KMS-11 (cell line): ENCODE measurements at regions not wholly inside any gene's neighbourhood (a gene's known extent, or its start where the extent isn't known, plus 50 kb on each side); places are given as distances from the start of the nearest gene placed in this dataset.

Experiments used
- H2AFZ ChIP-seq: fragments of 200-600 bp; sonication (generic); 2 replicates; pipeline ENCODE4 v1.6.1; 2016; ENCODE audit warnings: antibody characterized with exemption, mixed run types, low read depth
- H3K27ac ChIP-seq: fragments of 200-600 bp; sonication (generic); 2 replicates; pipeline ENCODE4 v1.6.1; 2016; ENCODE audit warnings: mild to moderate bottlenecking, mixed run types
- H3K27me3 ChIP-seq: fragments of 200-600 bp; sonication (generic); 2 replicates; pipeline ENCODE4 v1.6.1; 2017; ENCODE audit warnings: mild to moderate bottlenecking, low read depth, mixed run types, moderate library complexity; ENCODE audit not compliant: insufficient read depth
- H3K36me3 ChIP-seq: fragments of 200-600 bp; sonication (generic); 2 replicates; pipeline ENCODE4 v1.6.1; 2017; ENCODE audit warnings: mild to moderate bottlenecking, mixed run types; ENCODE audit not compliant: insufficient read depth
- H3K4me1 ChIP-seq: fragments of 200-600 bp; sonication (generic); 2 replicates; pipeline ENCODE4 v1.6.1; 2016; ENCODE audit warnings: mild to moderate bottlenecking, low read depth, mixed run types; ENCODE audit not compliant: poor library complexity, severe bottlenecking
- H3K4me2 ChIP-seq: fragments of 200-600 bp; sonication (generic); 2 replicates; pipeline ENCODE4 v1.7.0; 2016; ENCODE audit warnings: mild to moderate bottlenecking, mixed run types
- H3K4me3 ChIP-seq: fragments of 200-600 bp; sonication (generic); IDR thresholded peaks from 2 replicates; pipeline ENCODE4 v1.6.1; 2017; ENCODE audit warnings: low read depth, low read length, mixed read lengths; ENCODE audit not compliant: insufficient read depth
- H3K79me2 ChIP-seq: fragments of 200-600 bp; sonication (generic); 2 replicates; pipeline ENCODE4 v1.6.1; 2016; ENCODE audit warnings: low read depth, mixed run types; ENCODE audit not compliant: insufficient read depth
- H3K9ac ChIP-seq: fragments of 200-600 bp; sonication (generic); 2 replicates; pipeline ENCODE4 v1.6.1; 2016; ENCODE audit warnings: mild to moderate bottlenecking, mixed run types
- H4K20me1 ChIP-seq: fragments of 200-600 bp; sonication (generic); 2 replicates; pipeline ENCODE4 v1.6.1; 2016; ENCODE audit warnings: mild to moderate bottlenecking, mixed run types; ENCODE audit not compliant: insufficient read depth
- TF ChIP-seq, protein P1 (sequence below): fragments of 200-600 bp; sonication (generic); conservative IDR thresholded peaks from 2 replicates; pipeline ENCODE4 v1.6.1; 2017; ENCODE audit warnings: low read depth, mild to moderate bottlenecking, antibody characterized with exemption, low read length, moderate library complexity, mixed read lengths

DNA sequence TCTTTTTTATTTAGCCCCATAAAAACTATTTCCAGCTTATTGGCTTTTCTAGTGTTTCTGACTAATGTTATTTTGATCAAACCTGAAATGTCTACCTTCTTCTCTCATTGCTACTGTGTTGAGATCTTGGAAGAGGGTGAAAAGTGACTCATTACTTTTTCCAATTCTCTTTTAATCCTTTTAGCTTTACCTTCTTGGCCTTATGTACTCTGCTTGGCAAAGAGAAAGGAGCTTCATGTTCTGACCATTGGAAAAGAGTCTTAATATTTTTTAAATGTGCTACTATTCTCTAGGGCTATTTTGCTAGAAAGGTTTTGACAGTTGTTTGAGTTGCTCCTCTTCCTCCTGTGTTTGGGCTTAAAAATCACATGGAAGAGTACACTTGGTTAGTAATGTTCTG, 97.8 kb upstream of the CHODL start:
- H3K36me3 ChIP-seq: no peaks in the 10 kb centered on the region
- no peak overlapping the region for H3K27ac ChIP-seq
- no peak overlapping the region for H2AFZ ChIP-seq
- no peak overlapping the region for H3K4me3 ChIP-seq
- TF ChIP-seq, protein P1, sequence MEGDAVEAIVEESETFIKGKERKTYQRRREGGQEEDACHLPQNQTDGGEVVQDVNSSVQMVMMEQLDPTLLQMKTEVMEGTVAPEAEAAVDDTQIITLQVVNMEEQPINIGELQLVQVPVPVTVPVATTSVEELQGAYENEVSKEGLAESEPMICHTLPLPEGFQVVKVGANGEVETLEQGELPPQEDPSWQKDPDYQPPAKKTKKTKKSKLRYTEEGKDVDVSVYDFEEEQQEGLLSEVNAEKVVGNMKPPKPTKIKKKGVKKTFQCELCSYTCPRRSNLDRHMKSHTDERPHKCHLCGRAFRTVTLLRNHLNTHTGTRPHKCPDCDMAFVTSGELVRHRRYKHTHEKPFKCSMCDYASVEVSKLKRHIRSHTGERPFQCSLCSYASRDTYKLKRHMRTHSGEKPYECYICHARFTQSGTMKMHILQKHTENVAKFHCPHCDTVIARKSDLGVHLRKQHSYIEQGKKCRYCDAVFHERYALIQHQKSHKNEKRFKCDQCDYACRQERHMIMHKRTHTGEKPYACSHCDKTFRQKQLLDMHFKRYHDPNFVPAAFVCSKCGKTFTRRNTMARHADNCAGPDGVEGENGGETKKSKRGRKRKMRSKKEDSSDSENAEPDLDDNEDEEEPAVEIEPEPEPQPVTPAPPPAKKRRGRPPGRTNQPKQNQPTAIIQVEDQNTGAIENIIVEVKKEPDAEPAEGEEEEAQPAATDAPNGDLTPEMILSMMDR: no peak
- H3K4me1 ChIP-seq: peaks cover 7% of the 10 kb centered on the region
- no peak overlapping the region for H3K4me2 ChIP-seq
- no peak overlapping the region for H3K9ac ChIP-seq
- H4K20me1 ChIP-seq: no peaks in the 10 kb centered on the region
- H3K79me2 ChIP-seq: no peaks in the 10 kb centered on the region
- H3K27me3 ChIP-seq: no peaks in the 10 kb centered on the region

DNA sequence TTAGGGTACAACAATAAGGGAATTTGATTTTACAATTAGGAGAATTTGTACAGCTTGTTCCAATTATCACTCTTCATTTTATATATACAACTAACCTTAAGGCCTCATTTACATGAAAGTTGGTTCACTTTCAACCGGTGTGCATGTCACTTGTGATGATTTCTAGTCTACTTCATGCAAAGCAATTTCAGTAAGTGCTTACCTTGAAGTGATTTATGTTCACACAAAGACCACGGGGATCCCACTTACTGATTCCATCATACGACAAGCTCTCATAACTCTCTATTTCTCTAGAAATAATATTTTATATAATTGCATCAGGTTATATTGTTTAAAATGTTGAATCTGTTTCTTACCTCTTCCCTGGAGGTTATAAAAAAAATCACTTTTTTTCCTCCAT, 100.3 kb upstream of the CHODL start:
- H3K79me2 ChIP-seq: no peaks in the 10 kb centered on the region
- H3K27ac ChIP-seq: no peak overlapping the region
- no peaks in the 10 kb centered on the region for H3K36me3 ChIP-seq
- no peak overlapping the region for H3K9ac ChIP-seq
- H3K4me1 ChIP-seq: no peaks in the 10 kb centered on the region
- TF ChIP-seq, protein P1: no peak
- H3K27me3 ChIP-seq: no peaks in the 10 kb centered on the region
- H3K4me2 ChIP-seq: no peak overlapping the region
- H2AFZ ChIP-seq: no peak overlapping the region
- no peaks in the 10 kb centered on the region for H4K20me1 ChIP-seq
- H3K4me3 ChIP-seq: no peak overlapping the region

DNA sequence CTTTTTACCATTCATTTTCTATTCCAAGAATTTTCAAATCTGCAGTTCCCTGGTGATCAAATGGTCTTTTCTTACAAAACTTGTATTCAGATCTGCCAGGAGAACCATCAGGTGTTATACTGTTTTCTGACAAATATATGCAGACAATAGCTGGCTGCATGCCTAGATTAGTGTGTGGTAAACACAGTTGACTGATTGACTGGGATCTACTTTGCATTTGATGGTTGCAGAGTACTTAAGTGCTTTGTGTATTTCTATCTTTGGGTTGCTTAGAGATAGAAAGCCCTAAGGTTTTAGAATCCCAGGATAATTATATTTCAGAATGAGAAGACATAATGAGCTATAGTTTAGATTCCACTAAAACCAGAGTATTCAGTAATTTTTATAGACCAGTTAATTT, 102.0 kb upstream of the CHODL start:
- Histone ChIP-seq H3K9ac (no peak overlapping the region), H2AFZ (no peak overlapping the region), H3K4me2 (no peak overlapping the region), H3K36me3 (no peaks in the 10 kb centered on the region), H3K79me2 (no peaks in the 10 kb centered on the region), H3K4me1 (no peaks in the 10 kb centered on the region), H3K27me3 (no peaks in the 10 kb centered on the region), H3K27ac (no peak overlapping the region), H3K4me3 (no peak overlapping the region), H4K20me1 (no peaks in the 10 kb centered on the region)
- TF ChIP-seq, protein P1: no peak

DNA sequence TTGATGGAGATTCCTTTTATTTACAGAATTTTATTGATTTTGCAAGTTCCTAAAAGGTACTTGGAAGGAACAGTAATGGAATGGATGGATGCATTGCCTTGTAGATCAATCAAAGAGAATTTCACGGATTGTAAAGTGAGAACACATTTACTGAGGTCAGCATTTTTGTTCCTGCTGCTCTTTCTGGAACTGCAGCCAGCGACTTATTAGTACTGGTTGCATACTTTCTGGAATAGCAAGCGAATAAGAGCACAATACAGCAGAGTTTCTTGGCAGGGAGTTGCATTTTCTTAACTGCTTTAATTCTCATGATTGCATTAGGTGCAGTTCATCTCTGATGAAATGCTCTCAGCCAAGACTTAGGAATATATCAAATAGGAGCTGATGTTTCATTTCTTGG, 106.1 kb upstream of the CHODL start:
- Histone ChIP-seq H3K4me3 (no peak overlapping the region), H2AFZ (no peak overlapping the region), H4K20me1 (no peaks in the 10 kb centered on the region), H3K4me1 (no peaks in the 10 kb centered on the region), H3K4me2 (no peak overlapping the region), H3K36me3 (no peaks in the 10 kb centered on the region), H3K27me3 (no peaks in the 10 kb centered on the region), H3K79me2 (no peaks in the 10 kb centered on the region), H3K27ac (no peak overlapping the region), H3K9ac (no peak overlapping the region)
- TF ChIP-seq, protein P1: no peak

DNA sequence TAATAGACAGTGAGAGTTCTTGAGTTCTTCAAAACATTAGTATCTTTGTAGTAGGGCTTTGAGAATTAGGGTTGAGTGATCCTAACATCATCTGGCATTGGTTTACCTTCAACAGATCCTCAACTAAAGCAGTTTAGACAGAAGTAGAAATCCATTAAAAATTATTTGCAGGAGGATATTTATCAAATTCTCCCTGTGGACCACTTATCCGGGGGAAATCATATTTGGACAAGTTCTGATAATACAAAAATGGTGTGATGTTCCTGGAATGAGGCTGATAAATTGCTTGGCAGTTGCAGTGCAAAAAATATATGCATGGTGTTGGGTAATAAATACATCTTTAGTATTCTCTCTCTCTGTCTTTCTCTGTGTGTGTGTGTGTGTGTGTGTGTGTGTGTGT, 115.1 kb upstream of the CHODL start:
- TF ChIP-seq, protein P1: no peak
- no peak overlapping the region for H3K9ac ChIP-seq
- no peaks in the 10 kb centered on the region for H3K4me1 ChIP-seq

More for the DNA sequence above, 115.1 kb upstream of the CHODL start:
- Histone ChIP-seq H3K27me3 (no peaks in the 10 kb centered on the region), H3K79me2 (no peaks in the 10 kb centered on the region), H3K27ac (no peak overlapping the region), H2AFZ (no peak overlapping the region), H3K4me3 (no peak overlapping the region), H4K20me1 (no peaks in the 10 kb centered on the region), H3K4me2 (no peak overlapping the region), H3K36me3 (no peaks in the 10 kb centered on the region)
